Mesendoderm (in vitro differentiated cells): ENCODE measurements at regions not wholly inside any gene's neighbourhood (a gene's known extent, or its start where the extent isn't known, plus 50 kb on each side); places are given as distances from the start of the nearest gene placed in this dataset.

Source experiments
- DNase-seq: peaks from one replicate; pipeline ENCODE4 v3.0.0; 2013
- H2AK5ac ChIP-seq: 2 replicates; pipeline ENCODE4 v1.6.1; 2013; ENCODE audit warnings: low read length, inconsistent platforms
- H2BK120ac ChIP-seq: 2 replicates; pipeline ENCODE4 v1.6.1; 2013; ENCODE audit warnings: low read depth, mild to moderate bottlenecking, low read length, moderate library complexity, mixed read lengths
- H2BK15ac ChIP-seq: replicated peaks from 2 replicates; pipeline ENCODE4 v1.6.1; 2013; ENCODE audit warnings: low read depth, mild to moderate bottlenecking, moderate library complexity
- H2BK5ac ChIP-seq: 2 replicates; pipeline ENCODE4 v1.6.1; 2013; ENCODE audit warnings: low read length, inconsistent platforms
- H3K18ac ChIP-seq: 2 replicates; pipeline ENCODE4 v1.6.1; 2013; ENCODE audit warnings: mild to moderate bottlenecking, low read length, mixed read lengths
- H3K23ac ChIP-seq: one replicate; pipeline ENCODE4 v1.6.1; 2013; ENCODE audit warnings: low read length
- H3K27ac ChIP-seq: 2 replicates; pipeline ENCODE4 v1.5.1; 2013; ENCODE audit warnings: low read depth, mild to moderate bottlenecking, inconsistent platforms, low read length, moderate library complexity
- H3K27me3 ChIP-seq: 2 replicates; pipeline ENCODE4 v1.6.1; 2013; ENCODE audit warnings: low read length, control low read depth, mild to moderate bottlenecking, inconsistent platforms; ENCODE audit not compliant: insufficient read depth, poor library complexity
- H3K36me3 ChIP-seq: 2 replicates; pipeline ENCODE4 v1.6.1; 2013; ENCODE audit warnings: low read length, inconsistent platforms; ENCODE audit not compliant: control insufficient read depth, insufficient read depth
- H3K4ac ChIP-seq: one replicate; pipeline ENCODE4 v1.6.1; 2013; ENCODE audit warnings: low read depth, mild to moderate bottlenecking, low read length, moderate library complexity
- H3K4me1 ChIP-seq: 2 replicates; pipeline ENCODE4 v1.6.1; 2013; ENCODE audit warnings: low read depth, low read length, inconsistent platforms; ENCODE audit not compliant: control insufficient read depth
- H3K4me2 ChIP-seq: 2 replicates; pipeline ENCODE4 v1.6.1; 2013; ENCODE audit warnings: low read length
- H3K4me3 ChIP-seq: 2 replicates; pipeline ENCODE4 v1.5.1; 2013; ENCODE audit warnings: mild to moderate bottlenecking, low read length
- H3K56ac ChIP-seq: one replicate; pipeline ENCODE4 v1.6.1; 2013; ENCODE audit warnings: low read length
- H3K79me1 ChIP-seq: 2 replicates; pipeline ENCODE4 v1.6.1; 2013; ENCODE audit warnings: low read length, inconsistent platforms
- H3K79me2 ChIP-seq: 2 replicates; pipeline ENCODE4 v1.6.1; 2013; ENCODE audit warnings: mild to moderate bottlenecking, low read length; ENCODE audit not compliant: control insufficient read depth, insufficient read depth
- H3K9ac ChIP-seq: 2 replicates; pipeline ENCODE4 v1.6.1; 2013; ENCODE audit warnings: low read length, inconsistent platforms
- H4K5ac ChIP-seq: one replicate; pipeline ENCODE4 v1.6.1; 2013; ENCODE audit warnings: low read length
- H4K8ac ChIP-seq: one replicate; pipeline ENCODE4 v1.6.1; 2013; ENCODE audit warnings: low read depth, mild to moderate bottlenecking, control low read depth, low read length, moderate library complexity
- WGBS: extraction: QIAGEN DNeasy Blood & Tissue Kit; methylation state at CpG from one replicate; pipeline ENCODE4 v1.1.7; 2013; ENCODE audit warnings: low lambda C conversion rate, missing lambda C conversion rate; ENCODE audit not compliant: insufficient coverage; ENCODE audit errors: extremely low coverage; 5-methylcytosine and 5-hydroxymethylcytosine counted together

DNA sequence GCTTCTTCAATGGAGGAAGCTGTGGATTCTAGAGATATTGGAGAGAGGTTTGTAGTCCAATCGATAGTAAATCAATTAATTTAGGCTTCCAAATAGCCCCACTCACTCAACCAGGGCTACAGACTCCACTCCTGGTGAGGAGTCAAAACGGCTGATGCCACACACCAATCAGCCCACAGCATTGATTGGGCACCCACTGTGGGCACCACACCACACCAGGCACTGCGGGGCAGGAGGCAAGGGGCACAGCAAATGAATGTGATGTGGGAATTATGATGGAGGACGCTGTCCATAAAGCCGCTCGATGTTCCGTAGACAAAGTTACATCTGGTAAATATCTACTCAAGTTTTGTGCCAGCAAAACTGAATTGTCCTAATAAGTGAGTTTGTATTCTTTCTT, 547.3 kb upstream of the CADM1 start:
- H3K36me3 ChIP-seq: no peaks in the 10 kb centered on the region

DNA sequence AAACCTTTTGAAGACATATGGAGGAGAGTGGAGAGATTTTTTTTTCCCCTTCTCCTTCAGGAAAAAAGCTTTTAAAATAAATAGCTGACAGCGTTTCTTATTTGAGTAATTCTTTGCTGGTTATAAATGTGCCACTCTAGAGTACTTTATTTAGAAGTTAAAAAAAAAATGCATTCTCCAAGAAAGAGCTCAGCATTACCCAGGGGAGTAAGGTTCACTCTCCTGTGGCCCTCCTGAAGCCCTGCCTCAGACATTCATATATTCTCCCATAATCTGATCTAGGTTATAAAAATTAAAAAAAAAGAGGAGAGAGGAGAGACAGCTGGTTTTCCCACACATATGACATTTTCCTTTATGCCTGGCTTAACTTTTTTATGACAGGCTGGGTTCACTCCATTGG, 545.2 kb upstream of the CADM1 start:
- Histone ChIP-seq H2AK5ac (no peak overlapping the region), H4K5ac (no peak overlapping the region), H3K79me2 (no peaks in the 10 kb centered on the region), H3K79me1 (no peaks in the 10 kb centered on the region), H3K56ac (no peak overlapping the region), H3K4me3 (no peak overlapping the region), H3K4me2 (no peak overlapping the region), H2BK5ac (no peak overlapping the region), H3K27ac (no peak overlapping the region), H2BK15ac (no peak overlapping the region), H3K27me3 (no peaks in the 10 kb centered on the region), H3K23ac (no peak overlapping the region), H3K36me3 (no peaks in the 10 kb centered on the region), H3K4ac (no peak overlapping the region), H3K18ac (no peak overlapping the region), H4K8ac (no peak overlapping the region), H3K4me1 (peaks cover 5% of the 10 kb centered on the region), H3K9ac (no peak overlapping the region), H2BK120ac (no peak overlapping the region)
- DNase-seq: no peak
- WGBS: no CpG with 5 or more reads among the region's 1 CpG

More for the DNA sequence above, 547.3 kb upstream of the CADM1 start:
- H3K4me3 ChIP-seq: no peak overlapping the region
- H2BK15ac ChIP-seq: no peak overlapping the region
- peaks cover 3% of the 10 kb centered on the region for H3K4me1 ChIP-seq
- no peak overlapping the region for H3K4me2 ChIP-seq
- no peak overlapping the region for H3K18ac ChIP-seq
- H3K4ac ChIP-seq: no peak overlapping the region
- no peak overlapping the region for H3K9ac ChIP-seq
- H3K79me2 ChIP-seq: no peaks in the 10 kb centered on the region
- no peak overlapping the region for H4K8ac ChIP-seq
- WGBS: no CpG with 5 or more reads among the region's 7 CpGs
- no peak overlapping the region for H4K5ac ChIP-seq
- H2AK5ac ChIP-seq: no peak overlapping the region
- H3K23ac ChIP-seq: no peak overlapping the region
- H3K56ac ChIP-seq: no peak overlapping the region
- H2BK120ac ChIP-seq: no peak overlapping the region
- no peaks in the 10 kb centered on the region for H3K27me3 ChIP-seq
- no peak overlapping the region for H2BK5ac ChIP-seq
- no peak for DNase-seq
- H3K27ac ChIP-seq: no peak overlapping the region
- no peaks in the 10 kb centered on the region for H3K79me1 ChIP-seq

DNA sequence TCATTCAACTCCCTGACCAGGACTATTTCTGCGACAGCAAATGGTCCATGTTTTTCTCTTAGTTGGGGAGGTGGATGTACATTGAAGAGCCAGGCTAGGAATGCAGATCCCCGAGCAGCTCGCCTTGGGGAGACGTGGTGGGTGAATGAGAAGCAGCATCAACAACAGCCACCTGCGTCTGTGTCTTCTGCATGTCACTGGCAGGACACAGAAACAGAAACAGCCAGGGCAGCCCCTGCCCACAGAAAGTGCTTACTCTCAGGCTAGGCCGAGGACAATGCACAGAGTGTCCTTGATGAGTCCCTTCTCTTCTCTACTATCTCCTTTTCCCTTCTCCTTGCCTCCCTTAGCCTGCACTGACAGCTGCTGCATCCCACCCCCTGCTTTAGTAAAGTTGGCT, 541.9 kb upstream of the CADM1 start:
- H3K4me2 ChIP-seq: no peak overlapping the region
- WGBS: no CpG with 5 or more reads among the region's 6 CpGs
- no peaks in the 10 kb centered on the region for H3K36me3 ChIP-seq
- no peak overlapping the region for H2BK5ac ChIP-seq
- no peak overlapping the region for H3K27ac ChIP-seq
- DNase-seq: no peak
- H3K23ac ChIP-seq: no peak overlapping the region
- peaks cover 7% of the 10 kb centered on the region for H3K4me1 ChIP-seq
- no peak overlapping the region for H3K18ac ChIP-seq
- H3K56ac ChIP-seq: no peak overlapping the region
- H4K8ac ChIP-seq: no peak overlapping the region
- H3K79me1 ChIP-seq: no peaks in the 10 kb centered on the region
- H2BK15ac ChIP-seq: no peak overlapping the region
- no peaks in the 10 kb centered on the region for H3K79me2 ChIP-seq
- H3K4ac ChIP-seq: no peak overlapping the region
- no peaks in the 10 kb centered on the region for H3K27me3 ChIP-seq
- no peak overlapping the region for H4K5ac ChIP-seq
- H2AK5ac ChIP-seq: no peak overlapping the region
- no peak overlapping the region for H3K9ac ChIP-seq
- H3K4me3 ChIP-seq: no peak overlapping the region
- no peak overlapping the region for H2BK120ac ChIP-seq

DNA sequence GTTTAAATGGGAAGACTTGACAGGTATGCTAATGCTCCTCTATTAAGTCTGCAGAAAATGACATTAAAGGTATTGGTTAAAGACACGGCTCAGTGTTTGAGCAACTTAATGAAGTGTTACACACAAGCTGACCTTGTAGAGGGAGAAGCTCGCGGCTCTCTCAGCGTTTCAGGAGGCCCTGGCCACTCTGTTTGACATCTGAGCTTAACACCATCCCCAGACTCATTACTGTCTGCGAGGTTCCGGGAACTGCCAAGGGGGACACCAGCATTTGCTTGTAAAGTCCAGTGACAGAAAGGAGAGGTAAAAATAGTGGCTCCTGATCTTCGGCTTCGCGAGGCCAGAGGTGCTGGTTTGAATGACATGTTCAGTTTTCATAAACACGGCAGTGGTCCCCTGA, 540.7 kb upstream of the CADM1 start:
- no peak overlapping the region for H4K8ac ChIP-seq
- no peak overlapping the region for H3K4ac ChIP-seq
- H3K79me2 ChIP-seq: no peaks in the 10 kb centered on the region
- no peaks in the 10 kb centered on the region for H3K27me3 ChIP-seq
- peaks cover 7% of the 10 kb centered on the region for H3K4me1 ChIP-seq
- H3K4me3 ChIP-seq: no peak overlapping the region
- no peak overlapping the region for H3K23ac ChIP-seq
- peak; percentile 35 for DNase-seq
- no peak overlapping the region for H3K9ac ChIP-seq
- H3K56ac ChIP-seq: peak overlapping the region; percentile 46
- H4K5ac ChIP-seq: no peak overlapping the region
- H3K18ac ChIP-seq: no peak overlapping the region
- H2BK120ac ChIP-seq: no peak overlapping the region
- no peak overlapping the region for H2BK15ac ChIP-seq
- H3K27ac ChIP-seq: no peak overlapping the region
- no CpG with 5 or more reads among the region's 10 CpGs for WGBS
- no peak overlapping the region for H3K4me2 ChIP-seq
- H3K36me3 ChIP-seq: no peaks in the 10 kb centered on the region
- H2BK5ac ChIP-seq: no peak overlapping the region
- H2AK5ac ChIP-seq: no peak overlapping the region
- no peaks in the 10 kb centered on the region for H3K79me1 ChIP-seq

DNA sequence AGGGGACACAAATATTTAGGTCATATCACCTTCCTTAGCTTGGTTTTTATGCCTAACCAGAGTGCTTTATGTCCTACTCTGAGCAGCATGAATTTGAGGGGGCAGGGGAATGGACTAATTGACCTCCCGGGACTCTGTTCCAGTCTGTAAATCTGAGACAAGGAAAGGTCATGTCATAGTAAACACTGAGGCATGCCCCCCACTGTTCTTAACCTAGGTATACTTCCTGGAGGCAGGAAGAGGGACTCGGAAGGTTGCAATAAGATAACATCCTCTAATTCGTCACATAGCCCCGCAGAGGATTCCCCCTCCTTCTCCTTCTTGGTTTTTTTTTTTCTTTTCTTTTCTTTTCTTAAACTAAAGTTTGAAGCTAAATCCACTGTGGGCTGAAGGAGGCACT, 540.3 kb upstream of the CADM1 start:
- no peak overlapping the region for H3K4me3 ChIP-seq
- no peak overlapping the region for H3K27ac ChIP-seq
- peak overlapping the region; percentile 47 for H3K56ac ChIP-seq
- peaks cover 7% of the 10 kb centered on the region for H3K4me1 ChIP-seq
- H3K23ac ChIP-seq: no peak overlapping the region
- no peak overlapping the region for H2BK5ac ChIP-seq
- no peak overlapping the region for H3K18ac ChIP-seq
- no peak overlapping the region for H2BK15ac ChIP-seq
- no peak overlapping the region for H3K4me2 ChIP-seq
- H2AK5ac ChIP-seq: no peak overlapping the region
- H3K79me1 ChIP-seq: no peaks in the 10 kb centered on the region
- no peak overlapping the region for H2BK120ac ChIP-seq
- H3K79me2 ChIP-seq: no peaks in the 10 kb centered on the region
- H3K4ac ChIP-seq: no peak overlapping the region
- DNase-seq: peak; percentile 60
- no peaks in the 10 kb centered on the region for H3K36me3 ChIP-seq
- WGBS: no CpG with 5 or more reads among the region's 4 CpGs
- H4K8ac ChIP-seq: no peak overlapping the region
- H4K5ac ChIP-seq: no peak overlapping the region
- H3K9ac ChIP-seq: no peak overlapping the region
- no peaks in the 10 kb centered on the region for H3K27me3 ChIP-seq

DNA sequence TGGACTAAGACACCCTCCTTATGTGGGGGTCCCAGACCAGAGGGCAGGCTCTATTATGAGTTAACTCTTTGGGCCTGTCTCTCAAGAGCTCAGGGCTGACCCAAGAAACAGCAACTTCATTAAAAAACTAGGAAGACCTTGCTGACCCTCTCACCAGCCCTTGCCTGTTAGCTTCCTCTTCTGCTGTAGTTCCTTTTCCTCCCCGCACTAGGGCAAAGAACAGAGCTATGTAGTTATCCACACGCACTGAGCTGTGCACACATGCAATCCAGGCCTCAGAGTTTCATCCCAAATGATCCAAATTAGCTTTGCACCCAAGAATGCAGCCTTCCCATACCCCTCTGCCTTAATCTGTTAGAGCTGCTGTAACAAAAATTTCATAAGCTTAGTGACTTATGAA, 539.6 kb upstream of the CADM1 start:
- Histone ChIP-seq H2BK15ac (no peak overlapping the region), H3K4me1 (peaks cover 7% of the 10 kb centered on the region), H3K36me3 (no peaks in the 10 kb centered on the region), H4K8ac (no peak overlapping the region), H2AK5ac (peak overlapping the region; percentile 18), H3K4me2 (no peak overlapping the region), H4K5ac (no peak overlapping the region), H3K27ac (no peak overlapping the region), H3K56ac (peak overlapping the region; percentile 47), H2BK120ac (no peak overlapping the region), H3K79me1 (no peaks in the 10 kb centered on the region), H2BK5ac (no peak overlapping the region), H3K27me3 (no peaks in the 10 kb centered on the region), H3K79me2 (no peaks in the 10 kb centered on the region), H3K9ac (no peak overlapping the region), H3K18ac (no peak overlapping the region), H3K4me3 (no peak overlapping the region), H3K4ac (no peak overlapping the region), H3K23ac (no peak overlapping the region)
- WGBS: no CpG with 5 or more reads among the region's 2 CpGs
- no peak for DNase-seq
